ENCODE measurements at regions not wholly inside any gene's neighbourhood (a gene's known extent, or its start where the extent isn't known, plus 50 kb on each side); places are given as distances from the start of the nearest gene placed in this dataset.
"Not testable (repeated sequence)": the region's sequence is repeated elsewhere in the genome, so short reads cannot be mapped to it uniquely, and the experiment has no call there.

DNA sequence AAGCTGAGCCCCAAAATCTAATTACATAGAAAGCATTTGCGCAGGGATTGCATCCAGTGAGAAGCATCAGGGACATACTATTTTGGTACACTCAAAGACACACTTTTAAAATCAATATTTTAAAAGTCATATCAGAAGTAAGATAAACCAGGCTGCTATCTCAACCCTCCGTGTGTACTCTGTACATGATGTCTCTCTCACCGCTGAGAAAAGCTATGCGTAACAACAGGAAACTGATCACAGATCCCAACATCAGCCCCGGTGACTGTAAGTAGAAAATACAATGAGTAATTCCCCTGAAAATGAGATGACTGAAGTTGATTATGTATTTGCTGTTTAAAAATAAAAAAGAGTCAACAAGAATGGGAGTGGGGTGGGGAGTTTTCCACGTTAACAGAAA lies 329.8 kb downstream of the BCL2L11 start:
- not testable (repeated sequence) for TF ChIP-seq EP300, POLR2A, POLR2AphosphoS5 (IDR thresholded peaks at IDR 0.05)
- TF ChIP-seq, protein P1, sequence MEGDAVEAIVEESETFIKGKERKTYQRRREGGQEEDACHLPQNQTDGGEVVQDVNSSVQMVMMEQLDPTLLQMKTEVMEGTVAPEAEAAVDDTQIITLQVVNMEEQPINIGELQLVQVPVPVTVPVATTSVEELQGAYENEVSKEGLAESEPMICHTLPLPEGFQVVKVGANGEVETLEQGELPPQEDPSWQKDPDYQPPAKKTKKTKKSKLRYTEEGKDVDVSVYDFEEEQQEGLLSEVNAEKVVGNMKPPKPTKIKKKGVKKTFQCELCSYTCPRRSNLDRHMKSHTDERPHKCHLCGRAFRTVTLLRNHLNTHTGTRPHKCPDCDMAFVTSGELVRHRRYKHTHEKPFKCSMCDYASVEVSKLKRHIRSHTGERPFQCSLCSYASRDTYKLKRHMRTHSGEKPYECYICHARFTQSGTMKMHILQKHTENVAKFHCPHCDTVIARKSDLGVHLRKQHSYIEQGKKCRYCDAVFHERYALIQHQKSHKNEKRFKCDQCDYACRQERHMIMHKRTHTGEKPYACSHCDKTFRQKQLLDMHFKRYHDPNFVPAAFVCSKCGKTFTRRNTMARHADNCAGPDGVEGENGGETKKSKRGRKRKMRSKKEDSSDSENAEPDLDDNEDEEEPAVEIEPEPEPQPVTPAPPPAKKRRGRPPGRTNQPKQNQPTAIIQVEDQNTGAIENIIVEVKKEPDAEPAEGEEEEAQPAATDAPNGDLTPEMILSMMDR (IDR thresholded peaks at IDR 0.05) = not testable (repeated sequence)

Data from gastroesophageal sphincter (tissue), 3 donors.